GM19240 (cell line): ENCODE measurements at regions not wholly inside any gene's neighbourhood (a gene's known extent, or its start where the extent isn't known, plus 50 kb on each side); places are given as distances from the start of the nearest gene placed in this dataset.
"Not testable (repeated sequence)": the region's sequence is repeated elsewhere in the genome, so short reads cannot be mapped to it uniquely, and the experiment has no call there.

Experiments used
- DNase-seq: peaks from one replicate; pipeline ENCODE4 v3.0.0; 2011; ENCODE audit warnings: low spot score; ENCODE audit not compliant: insufficient read length

DNA sequence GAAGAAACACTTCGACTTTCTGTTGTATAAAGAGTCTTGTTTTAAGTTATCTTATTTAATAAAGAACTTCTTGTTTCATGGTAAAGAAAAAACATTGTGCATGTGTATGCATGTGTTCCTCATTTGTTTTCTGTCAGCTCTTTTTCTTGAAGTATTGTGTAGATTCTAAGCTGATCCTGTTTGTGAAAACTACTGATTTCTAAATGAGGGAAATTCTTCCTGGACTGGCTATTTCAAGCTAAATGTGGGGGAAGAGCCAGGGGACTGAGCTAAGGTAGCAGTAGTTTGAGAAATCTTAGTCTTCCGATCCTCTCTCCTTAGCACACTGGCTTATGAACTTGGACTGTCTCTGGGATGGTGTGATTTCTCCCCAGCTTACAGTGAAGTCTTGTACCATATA lies 56.4 kb upstream of the RBMS1 start:
- DNase-seq: no peak

DNA sequence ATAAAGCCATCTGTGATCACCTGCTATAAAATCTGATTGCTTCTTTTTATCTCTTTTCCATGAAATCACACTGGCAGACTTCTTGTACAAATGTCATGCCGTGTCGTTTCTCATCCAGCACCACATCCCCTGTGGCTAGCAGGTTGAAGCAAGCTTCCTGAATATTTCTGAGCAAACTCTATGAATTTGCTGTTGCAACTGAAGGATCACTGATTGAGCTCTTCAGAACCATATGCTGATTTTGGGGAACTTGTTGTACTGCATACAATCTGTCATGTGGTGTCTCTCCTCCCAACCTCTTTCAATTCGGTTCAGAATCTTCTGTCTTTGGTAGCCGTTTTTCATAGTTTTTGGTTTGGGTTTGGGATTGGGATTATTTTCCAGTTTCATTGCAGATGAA lies 57.7 kb upstream of the RBMS1 start:
- no peak for DNase-seq

DNA sequence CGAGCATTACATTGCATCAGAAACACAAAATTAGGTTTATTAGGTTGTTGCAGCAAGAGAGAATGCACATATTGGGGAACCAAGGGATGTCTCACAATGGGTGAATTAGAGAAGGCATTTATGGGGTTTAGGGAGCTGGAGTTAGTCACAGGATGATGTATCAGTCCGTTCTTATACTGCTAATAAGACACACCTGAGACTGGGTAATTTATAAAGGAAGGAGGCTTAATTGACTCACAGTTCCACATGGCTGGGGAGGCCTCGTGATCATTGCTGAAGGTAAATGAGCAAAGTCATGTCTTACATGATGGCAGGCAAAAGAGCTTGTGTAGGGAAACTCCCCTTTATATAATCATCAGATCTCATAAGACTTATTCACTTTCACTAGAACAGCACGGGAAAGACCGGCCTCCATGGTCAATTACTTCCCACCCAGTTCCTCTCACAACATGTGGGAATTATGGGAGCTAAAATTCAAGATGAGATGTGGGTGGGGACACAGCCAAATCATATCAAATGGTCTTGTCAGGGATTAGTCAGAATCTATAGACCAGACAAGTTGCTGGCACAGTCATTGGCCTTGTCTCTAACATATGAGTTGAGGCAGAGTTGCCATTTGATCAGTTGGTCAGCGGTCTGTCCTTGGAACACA lies 61.9 kb upstream of the RBMS1 start:
- DNase-seq: no peak

DNA sequence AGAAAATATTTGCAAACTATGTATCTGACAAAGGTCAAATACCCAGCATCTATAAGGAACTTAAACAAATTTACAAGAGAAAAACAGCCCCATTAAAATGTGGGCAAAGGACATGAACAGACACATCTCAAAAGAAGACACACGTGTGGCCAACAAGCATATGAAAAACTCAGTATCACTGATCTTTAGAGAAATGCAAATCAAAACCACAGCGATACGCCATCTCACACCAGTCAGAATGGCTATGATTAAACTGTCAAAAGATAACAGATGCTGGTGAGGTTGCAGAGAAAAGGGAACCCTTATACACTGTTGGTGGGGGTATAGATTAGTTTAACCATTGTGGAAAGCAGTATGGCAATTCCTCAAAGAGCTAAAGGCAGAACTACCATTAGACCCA lies 64.3 kb upstream of the RBMS1 start:
- no peak for DNase-seq

DNA sequence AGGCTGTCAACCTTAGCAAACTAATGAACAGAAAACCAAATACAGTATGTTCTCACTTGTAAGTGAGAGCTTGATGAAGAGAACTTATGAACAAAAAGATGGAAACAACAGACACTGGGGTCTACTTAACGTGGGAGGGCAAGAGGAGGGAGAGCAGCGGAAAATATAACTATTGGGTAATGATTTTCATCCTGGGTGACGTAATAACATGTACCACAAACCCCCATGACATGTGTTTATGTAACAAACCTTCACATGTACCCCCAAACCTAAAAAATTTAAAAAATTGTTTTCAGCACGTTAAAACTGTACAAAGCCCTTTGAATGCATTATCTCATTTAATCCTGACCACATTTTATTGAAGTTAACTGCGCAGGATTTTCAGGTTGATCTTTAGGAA lies 64.9 kb upstream of the RBMS1 start:
- DNase-seq: no peak

DNA sequence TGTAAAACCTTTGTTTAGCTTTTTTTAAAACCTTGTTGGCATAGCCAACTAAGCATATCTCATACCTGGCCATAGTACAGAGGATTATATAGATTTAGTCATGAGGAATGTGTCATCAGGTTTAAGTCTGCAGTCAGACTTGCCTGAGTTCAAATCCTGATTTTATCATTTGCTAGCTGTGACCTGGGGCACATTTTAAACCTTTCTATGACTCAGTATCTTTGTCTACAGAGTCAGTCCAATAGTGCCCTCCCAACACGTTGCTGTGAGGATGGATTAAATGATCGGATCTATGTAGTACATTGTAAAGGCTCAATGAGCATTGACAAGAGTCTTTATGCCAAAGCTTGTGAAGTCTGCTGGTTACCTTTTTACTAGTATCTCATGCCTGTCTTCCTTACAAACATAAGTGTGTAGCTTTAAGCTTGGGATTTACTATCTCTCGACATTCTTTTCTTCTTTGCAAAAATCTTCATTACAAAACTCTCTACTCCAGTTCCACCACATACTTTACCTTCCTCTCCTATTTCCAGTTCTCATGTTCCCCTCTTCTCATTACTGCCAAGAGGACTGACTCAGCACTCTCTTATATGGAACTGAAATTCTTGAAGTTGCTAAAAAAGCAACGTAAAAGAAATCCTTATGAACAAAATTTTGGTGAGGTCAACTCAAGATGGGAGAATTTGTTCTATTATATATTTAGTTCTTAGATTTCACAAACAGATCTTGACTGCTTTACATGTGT lies 68.1 kb upstream of the RBMS1 start:
- DNase-seq: no peak

DNA sequence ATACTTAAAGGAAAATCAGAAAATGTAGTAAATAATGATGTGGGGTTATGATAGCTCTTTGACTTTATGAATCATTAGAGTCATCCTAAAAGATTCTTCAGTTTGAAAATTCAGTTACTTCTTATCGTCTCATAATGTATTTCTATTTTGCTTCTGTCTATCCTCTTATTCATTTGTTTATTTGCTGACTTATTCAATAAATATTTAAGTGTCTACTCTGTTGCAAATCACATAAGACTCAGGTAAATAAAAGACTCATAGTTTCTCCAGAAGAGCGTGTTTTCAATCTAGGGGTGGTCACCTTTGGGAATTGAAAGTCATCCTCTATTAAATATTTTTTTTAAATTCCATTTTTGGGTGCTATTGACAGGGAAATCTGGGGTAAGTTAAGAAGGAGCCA lies 69.1 kb upstream of the RBMS1 start:
- DNase-seq: no peak

DNA sequence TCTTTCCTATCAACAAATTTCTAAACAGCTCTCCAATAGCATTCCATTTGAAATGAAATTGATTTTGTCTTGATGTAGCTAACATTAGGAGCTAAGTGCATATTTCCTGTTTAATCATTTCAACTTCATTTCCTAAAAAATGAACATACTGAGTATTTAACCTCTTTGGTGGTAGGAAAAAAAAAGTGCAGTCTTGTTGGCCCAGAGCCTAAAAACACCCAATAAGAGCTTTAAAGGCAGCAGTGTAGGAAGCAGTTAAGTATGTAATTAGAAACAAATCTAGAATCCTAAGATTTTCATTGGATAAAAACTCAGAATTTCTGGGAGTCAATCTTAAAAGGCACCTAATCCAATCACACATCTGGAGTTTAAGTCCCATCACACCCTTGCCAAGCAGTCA lies 71.0 kb upstream of the RBMS1 start:
- DNase-seq: no peak

DNA sequence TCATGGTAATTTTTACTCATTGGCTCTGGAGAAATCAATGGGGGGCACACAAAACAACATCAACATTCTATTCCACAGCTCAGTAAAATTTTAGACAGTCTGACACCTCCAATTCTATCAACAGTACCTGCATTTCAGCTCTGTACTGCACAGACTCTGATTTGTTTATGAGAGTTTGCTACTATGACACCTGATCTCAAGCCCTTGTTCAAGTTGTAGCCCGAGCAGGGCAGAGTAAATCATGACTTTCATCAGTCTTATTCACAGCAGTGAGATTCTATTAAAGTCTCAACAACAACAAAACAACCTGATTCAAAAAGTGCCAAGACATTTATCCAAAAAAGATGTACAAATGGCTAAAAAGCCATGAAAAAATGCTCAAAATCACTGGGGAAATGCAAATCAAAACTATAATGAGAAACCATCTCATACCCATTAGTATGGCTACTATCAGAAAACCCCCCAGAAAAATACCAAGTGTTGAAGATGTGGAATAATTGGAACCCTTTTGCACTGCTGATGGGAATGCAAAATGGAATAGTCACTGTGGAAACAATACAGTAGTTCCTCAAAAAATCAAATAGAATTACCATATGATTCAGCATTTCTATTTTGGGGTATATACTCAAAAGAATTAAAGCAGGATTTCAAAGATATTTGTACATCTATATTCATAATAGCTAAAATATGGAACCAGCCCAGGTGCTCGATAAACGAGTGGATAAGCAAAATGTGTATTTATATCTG lies 71.7 kb upstream of the RBMS1 start:
- no peak for DNase-seq

DNA sequence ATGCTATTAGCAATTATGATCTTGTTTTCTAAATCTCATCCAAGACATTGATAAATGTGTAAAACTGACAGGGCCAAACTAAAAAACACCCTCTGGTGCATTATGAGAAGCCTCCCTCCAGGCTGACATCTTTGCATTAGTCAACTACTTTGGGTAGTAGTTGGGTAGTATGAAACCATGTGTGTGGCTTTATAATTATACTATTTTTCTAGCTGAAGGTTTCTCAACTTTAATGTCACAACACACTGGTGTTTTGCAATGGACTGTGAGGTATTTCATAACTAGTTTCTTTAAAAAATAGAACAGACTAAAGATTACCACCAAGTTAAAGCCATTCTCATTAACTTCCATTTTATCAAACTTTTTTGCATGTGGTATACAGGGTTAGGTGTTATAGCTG lies 73.1 kb upstream of the RBMS1 start:
- no peak for DNase-seq

DNA sequence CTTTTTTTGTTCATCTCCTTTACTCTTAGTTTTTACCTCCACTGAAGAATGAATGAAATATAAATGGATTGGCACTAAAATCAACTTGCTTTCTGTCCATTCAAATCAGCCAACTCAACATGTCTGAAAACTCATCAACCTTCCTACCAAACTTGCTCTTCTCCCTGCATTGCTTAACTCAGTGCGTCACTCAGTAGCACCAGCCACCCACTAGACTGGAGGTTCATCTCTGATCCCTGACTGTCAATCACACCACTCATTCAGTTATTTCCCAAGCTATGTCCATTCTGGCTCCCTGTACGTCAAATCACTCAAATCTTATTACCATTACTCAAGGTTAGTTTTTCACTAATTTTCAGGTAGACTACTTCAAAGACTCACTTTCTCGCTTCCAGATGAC lies 75.2 kb upstream of the RBMS1 start:
- no peak for DNase-seq

DNA sequence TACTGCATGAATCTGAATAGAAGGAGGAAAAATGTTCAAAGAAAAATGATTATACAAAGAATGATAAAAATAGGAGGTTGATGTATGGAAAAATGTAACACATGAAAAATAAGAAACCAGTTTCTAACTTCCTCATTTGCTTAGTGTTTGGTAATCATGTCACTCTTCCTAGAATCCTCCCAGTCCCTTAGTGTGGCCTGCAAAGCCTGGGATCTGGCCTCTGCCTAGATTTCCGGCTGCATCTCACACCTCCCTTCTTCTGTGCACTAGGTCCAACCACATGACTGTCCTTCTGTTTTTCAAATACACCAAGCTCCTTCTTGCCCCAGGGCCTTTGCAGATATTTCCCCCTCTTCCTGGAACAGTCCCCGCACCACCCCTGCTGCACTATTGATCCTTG lies 76.8 kb upstream of the RBMS1 start:
- no peak for DNase-seq

DNA sequence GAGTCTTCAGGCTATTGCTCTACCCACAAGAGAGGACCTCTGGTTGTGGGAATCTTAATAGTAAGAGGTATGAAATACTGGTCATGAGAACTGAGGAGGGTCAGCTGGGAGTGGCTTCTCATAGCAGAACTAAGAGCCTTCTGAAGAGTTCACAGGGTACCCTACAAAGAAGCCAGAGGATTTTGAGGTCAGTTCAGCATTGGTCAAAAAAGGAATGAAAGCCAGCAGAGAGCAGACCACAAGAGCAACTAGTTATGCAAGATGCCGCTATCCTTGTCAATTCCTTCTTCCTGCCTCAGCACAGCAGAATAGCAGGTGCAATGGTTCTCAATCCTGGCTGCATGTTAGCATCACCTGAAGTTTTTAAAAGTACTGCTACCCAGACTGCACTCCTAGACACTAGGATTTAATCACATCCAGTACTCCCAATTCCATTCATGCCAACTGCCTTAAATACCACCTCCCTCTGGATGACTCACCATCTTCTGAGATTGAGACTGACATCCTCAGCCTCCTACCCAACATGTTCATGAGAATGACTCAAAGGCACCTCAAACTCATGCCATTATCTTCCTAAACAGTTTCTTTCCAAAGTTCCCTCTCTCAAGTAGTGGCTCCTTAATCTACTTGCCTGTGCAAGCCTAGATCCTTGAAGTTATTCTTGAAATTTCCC lies 81.0 kb upstream of the RBMS1 start:
- DNase-seq: no peak

DNA sequence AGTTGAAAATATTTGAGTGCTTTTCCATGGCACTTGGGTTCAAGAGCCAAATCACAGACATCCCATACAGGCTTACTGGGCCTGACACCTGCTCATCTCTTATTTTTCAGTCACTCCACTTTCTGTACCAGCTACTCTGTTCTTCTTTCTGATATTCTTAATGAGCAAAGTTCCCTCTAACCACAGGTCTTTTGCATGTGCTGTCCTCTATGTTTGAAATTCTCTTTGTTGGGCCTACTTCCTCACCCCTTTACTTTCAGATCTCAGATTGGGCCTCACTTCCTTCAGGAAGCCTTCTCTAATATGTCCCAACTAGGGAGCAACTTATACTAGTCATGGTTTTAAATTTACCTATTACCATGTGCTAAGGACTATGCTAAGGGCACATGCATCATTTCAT lies 81.8 kb upstream of the RBMS1 start:
- no peak for DNase-seq

DNA sequence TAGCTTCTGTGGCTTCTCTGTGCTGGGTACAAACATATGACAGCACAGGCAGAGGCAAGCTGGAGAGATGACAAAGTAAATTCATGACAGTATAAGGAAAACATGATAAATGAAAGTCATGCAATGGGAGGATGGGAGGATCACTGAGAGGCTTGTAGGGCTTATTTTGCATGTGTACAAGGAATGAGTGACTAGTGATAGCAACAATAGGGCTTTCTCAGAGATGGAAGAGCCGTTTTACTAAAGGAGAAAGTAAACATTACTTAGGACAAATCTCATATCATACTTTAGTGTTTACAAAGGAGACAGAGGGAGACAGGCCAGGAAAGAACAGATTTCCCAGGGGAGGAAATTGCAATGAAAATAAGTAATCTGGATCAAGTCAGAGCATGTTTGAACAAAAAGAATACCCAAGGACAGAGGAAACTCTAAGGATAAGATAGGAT lies 82.5 kb upstream of the RBMS1 start:
- DNase-seq: no peak

DNA sequence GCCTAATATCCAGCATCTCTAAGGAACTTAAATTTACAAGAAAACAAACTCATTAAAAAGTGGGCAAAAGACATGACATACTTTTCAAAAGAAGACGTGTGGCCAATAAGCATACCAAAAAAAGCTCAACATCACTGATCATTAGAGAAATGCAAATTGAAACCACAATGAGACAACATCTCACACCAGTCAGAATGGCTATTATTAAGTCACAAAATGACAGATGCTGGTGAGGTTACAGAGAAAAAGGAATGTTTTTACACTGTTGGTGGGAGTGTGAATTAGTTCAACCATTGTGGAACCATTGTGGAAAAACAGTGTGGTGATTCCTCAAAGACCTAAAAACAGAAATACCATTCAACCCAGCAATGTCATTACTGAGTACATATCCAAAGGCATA lies 83.5 kb upstream of the RBMS1 start:
- not testable (repeated sequence) for DNase-seq

DNA sequence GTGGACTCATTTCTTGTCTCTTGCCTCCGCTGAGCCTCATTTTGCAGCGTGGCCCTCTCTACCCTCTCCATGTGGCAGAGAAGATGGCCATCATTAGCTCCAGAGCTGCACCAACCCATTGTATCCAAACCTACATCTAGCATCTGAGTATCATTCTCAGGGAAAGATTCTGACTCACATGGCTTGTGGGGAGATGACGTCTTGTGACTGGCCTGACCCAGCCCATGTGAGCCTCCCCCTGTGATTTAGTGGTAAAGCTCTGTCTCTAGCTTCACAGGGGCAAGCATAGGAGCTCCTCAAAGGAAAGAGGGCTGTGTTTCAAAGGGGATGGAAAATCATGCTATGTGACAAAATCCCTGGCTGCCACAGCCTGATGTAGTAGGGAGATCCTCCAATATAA lies 87.4 kb upstream of the RBMS1 start:
- DNase-seq: no peak

DNA sequence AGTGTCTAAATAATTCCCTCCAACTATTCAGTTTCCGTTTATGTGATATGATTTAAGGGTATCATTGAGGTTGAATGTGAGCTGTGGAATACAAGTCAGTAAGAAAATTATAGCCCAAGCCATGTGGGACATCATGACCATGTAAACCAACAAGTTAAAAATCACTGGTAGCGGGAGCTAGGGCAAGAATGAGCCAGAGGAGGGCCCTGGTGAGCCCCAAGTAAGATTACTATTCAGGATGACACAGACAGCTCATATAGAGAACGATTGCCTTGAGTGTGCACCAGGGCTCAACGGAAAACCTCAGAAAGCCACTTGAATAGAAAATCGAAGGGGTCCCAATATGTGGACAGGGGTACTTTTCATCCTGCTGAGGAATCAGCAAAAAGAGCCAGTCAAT lies 87.8 kb upstream of the RBMS1 start:
- no peak for DNase-seq

DNA sequence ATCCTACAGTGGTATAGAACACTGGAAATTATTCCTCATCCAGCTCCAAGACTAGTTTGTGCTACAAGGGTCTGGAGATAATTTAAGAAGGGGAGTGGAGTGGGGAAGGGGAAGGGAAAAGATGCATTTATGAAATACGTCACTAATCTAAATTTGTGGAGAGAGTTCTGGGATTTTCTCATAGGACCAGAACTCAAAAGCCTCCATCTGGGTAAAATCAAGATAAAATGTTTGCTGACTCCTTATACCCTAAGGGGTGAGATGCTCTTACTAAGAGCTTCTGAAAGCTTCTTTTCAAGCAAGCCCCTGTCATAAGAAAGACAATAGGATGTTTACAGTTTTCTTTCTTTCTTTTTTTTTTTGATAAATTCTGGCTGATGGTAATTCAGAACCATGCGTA lies 88.5 kb upstream of the RBMS1 start:
- no peak for DNase-seq

DNA sequence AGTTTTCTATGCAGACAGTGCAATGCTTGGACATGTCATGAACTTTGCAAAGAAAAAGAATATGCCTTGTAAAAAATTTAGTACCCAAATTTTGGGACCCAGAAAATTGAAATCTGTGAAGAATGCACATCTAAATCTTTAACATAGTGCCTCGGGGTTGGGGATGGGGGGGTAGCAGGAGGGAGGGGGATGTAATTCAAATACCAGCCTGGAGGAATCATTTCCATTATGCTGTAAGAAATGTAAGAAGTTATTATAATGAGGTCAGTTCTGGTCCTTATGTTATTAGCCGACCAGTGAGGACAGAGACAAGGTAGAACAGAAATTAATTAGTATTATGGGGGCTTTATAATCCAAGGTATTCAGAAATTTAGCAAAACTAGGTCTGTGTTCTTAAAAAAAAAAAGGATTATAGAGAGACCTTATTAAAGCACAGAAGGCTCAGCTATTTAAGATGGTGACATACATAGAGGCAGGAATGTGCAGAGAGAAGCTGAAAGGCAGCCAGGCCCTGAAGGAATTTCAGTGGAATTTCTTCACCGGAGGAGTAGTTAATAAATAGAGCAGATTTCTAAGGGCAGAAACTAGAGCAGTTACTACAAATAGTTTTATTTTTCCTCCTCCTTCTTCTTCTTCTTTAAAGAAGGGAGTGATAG lies 89.0 kb upstream of the RBMS1 start:
- DNase-seq: no peak

DNA sequence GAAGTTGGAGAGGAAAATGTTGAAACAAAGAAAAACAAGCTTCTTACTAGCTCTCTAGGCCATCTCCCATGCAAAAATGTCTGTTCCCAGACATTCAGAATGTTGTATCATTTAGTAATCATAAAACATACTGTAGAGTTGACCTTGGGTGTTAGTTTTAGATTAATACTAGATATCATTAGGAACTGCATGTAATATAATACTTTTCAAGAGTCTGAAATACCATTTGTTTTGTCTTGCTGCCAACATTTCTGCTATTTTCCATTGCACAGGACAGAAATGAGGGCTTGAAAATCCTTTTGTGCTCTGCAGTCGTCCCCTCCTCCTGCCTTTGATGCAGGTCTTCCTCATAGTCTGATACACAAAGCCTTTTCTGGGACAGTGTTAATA lies 89.5 kb upstream of the RBMS1 start:
- DNase-seq: no peak
